Liver (tissue), 8 donors: ENCODE measurements at regions not wholly inside any gene's neighbourhood (a gene's known extent, or its start where the extent isn't known, plus 50 kb on each side); places are given as distances from the start of the nearest gene placed in this dataset.

ENCODE experiments used
- DNase-seq: peaks from one replicate; pipeline ENCODE4 v3.0.0-alpha.2; 2017; ENCODE audit warnings: low spot score
- H3K27ac ChIP-seq, 2 donors: one replicate each; pipeline ENCODE4 v1.7.0; 2013; ENCODE audit warnings: inconsistent platforms in 2 of 2, low read length in 2 of 2, control low read depth in 1 of 2, low read depth in 1 of 2, mild to moderate bottlenecking in 1 of 2
- H3K27me3 ChIP-seq, 4 donors: one replicate each; pipeline versions ENCODE4 v1.6.1 to v1.7.0; 2013; ENCODE audit warnings: low read length in 3 of 4, inconsistent platforms in 1 of 4, mild to moderate bottlenecking in 1 of 4, moderate library complexity in 1 of 4; ENCODE audit not compliant: control insufficient read depth in 4 of 4, insufficient read depth in 4 of 4
- H3K36me3 ChIP-seq, 4 donors: one replicate each; pipeline versions ENCODE4 v1.6.1 to v1.7.0; 2013; ENCODE audit warnings: low read length in 3 of 4, mild to moderate bottlenecking in 3 of 4, low read depth in 1 of 4, moderate library complexity in 1 of 4; ENCODE audit not compliant: control insufficient read depth in 4 of 4, insufficient read depth in 3 of 4
- H3K4me1 ChIP-seq, 4 donors: one replicate each; pipeline versions ENCODE4 v1.6.1 to v1.7.0; 2013; ENCODE audit warnings: low read length in 3 of 4, mild to moderate bottlenecking in 3 of 4, moderate library complexity in 1 of 4; ENCODE audit not compliant: control insufficient read depth in 4 of 4, insufficient read depth in 4 of 4
- H3K4me3 ChIP-seq, 3 donors: one replicate each; pipeline versions ENCODE4 v1.6.1 to v1.7.0; 2013; ENCODE audit warnings: low read length in 3 of 3, control low read depth in 1 of 3, low read depth in 1 of 3, mild to moderate bottlenecking in 1 of 3
- H3K9ac ChIP-seq, 2 donors: one replicate each; pipeline ENCODE4 v1.7.0; 2013; ENCODE audit warnings: low read length in 2 of 2, mild to moderate bottlenecking in 2 of 2, moderate library complexity in 2 of 2, control low read depth in 1 of 2, low read depth in 1 of 2
- H3K9me3 ChIP-seq, 4 donors: one replicate each; pipeline versions ENCODE4 v1.6.1 to v1.7.0; 2013; ENCODE audit warnings: low read length in 3 of 4; ENCODE audit not compliant: control insufficient read depth in 4 of 4
- FOXA1 ChIP-seq: IDR thresholded peaks from 2 replicates; pipeline ENCODE4 v1.6.1; 2016; ENCODE audit warnings: antibody characterized with exemption
- FOXA2 ChIP-seq: IDR thresholded peaks from 2 replicates; pipeline ENCODE4 v1.6.1; 2016; ENCODE audit warnings: antibody characterized with exemption
- GABPA ChIP-seq, 2 donors: IDR thresholded peaks in 1 of 2; conservative IDR thresholded peaks in 1 of 2; 2 replicates each; pipeline ENCODE4 v1.6.1; 2016; ENCODE audit warnings: antibody characterized with exemption in 2 of 2, mild to moderate bottlenecking in 1 of 2, moderate library complexity in 1 of 2
- HNF4A ChIP-seq, 2 donors: conservative IDR thresholded peaks; 2 replicates each; pipeline ENCODE4 v1.6.1; 2016; ENCODE audit warnings: antibody characterized with exemption in 2 of 2, mild to moderate bottlenecking in 2 of 2
- HNF4G ChIP-seq: IDR thresholded peaks from 2 replicates; pipeline ENCODE4 v1.6.1; 2016; ENCODE audit warnings: antibody characterized with exemption
- JUND ChIP-seq, 2 donors: IDR thresholded peaks; 2 replicates each; pipeline ENCODE4 v1.6.1; 2016; ENCODE audit warnings: antibody characterized with exemption in 2 of 2
- NR2F2 ChIP-seq: IDR thresholded peaks from 2 replicates; pipeline ENCODE4 v1.6.1; 2016; ENCODE audit warnings: antibody characterized with exemption
- RAD21 ChIP-seq, 2 donors: IDR thresholded peaks; 2 replicates each; pipeline ENCODE4 v1.6.1; 2016; ENCODE audit warnings: antibody characterized with exemption in 2 of 2, mild to moderate bottlenecking in 2 of 2
- TAF1 ChIP-seq: conservative IDR thresholded peaks from 2 replicates; pipeline ENCODE4 v1.6.1; 2016; ENCODE audit warnings: antibody characterized with exemption, mild to moderate bottlenecking
- YY1 ChIP-seq: IDR thresholded peaks from 2 replicates; pipeline ENCODE4 v1.6.1; 2016; ENCODE audit warnings: antibody characterized with exemption, mild to moderate bottlenecking
- WGBS: extraction: QIAGEN DNeasy Blood & Tissue Kit; methylation state at CpG from one replicate; pipeline ENCODE4 v1.1.7; 2013; 5-methylcytosine and 5-hydroxymethylcytosine counted together
- TF ChIP-seq, protein P1 (sequence below): fragments of 150-350 bp; IDR thresholded peaks from 2 replicates; pipeline ENCODE4 v1.5.1; 2017; ENCODE audit warnings: improper control_type of control experiment, low read depth, low read length; ENCODE audit not compliant: missing input control
- TF ChIP-seq, protein P2 (sequence below): IDR thresholded peaks from 2 replicates; pipeline ENCODE4 v1.6.1; 2016; ENCODE audit warnings: antibody characterized with exemption
- donor health status: healthy.
- donor health status: healthy.
- donor health status: healthy.
- donor health status: healthy.
- donor health status: healthy.

DNA sequence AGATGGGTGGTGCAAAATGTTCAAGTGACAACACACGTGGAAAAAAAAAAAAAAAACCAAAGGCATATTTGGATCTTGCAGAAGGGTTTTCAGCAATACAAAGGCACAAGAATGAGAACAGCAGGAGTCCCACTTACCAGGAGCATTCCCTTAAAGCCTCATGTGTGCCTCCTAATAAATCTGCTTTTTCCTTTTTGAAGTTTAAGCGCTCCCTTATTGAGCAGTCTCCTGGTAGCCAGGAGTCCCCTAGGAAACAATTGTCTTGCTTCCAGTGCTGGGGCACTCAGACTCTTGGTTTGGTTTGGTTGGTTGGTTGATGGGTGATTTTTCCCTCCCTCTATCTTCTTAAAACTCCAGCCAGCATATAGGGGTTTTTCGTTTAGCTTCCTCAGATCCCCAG lies 321.8 kb upstream of the NFE2L3 start:
- H3K9me3 ChIP-seq, result no peaks in the 10 kb centered on the region
- H3K4me3 ChIP-seq, result no peak overlapping the region
- H3K27ac ChIP-seq, result no peak overlapping the region
- H3K36me3 ChIP-seq, result no peaks in the 10 kb centered on the region
- WGBS, result 80% methylated on average over 3 of the region's 3 CpGs
- H3K4me1 ChIP-seq, result no peaks in the 10 kb centered on the region
- H3K9ac ChIP-seq, result no peak overlapping the region
- H3K27me3 ChIP-seq, result no peaks in the 10 kb centered on the region
- TF ChIP-seq GABPA (IDR thresholded peaks at IDR 0.05 in 1 of 2, conservative IDR thresholded peaks at IDR 0.05 in 1 of 2) (no peak), YY1 (no peak), HNF4G (no peak), NR2F2 (no peak), TAF1 (no peak)
- no peak for DNase-seq

GRCh38 chr7:25831062-25831691 lies 320.8 kb upstream of the NFE2L3 start:
- no peak overlapping the region for H3K27ac ChIP-seq

GRCh38 chr7:25831831-25832411 lies 320.1 kb upstream of the NFE2L3 start:
- TF ChIP-seq, protein P1, sequence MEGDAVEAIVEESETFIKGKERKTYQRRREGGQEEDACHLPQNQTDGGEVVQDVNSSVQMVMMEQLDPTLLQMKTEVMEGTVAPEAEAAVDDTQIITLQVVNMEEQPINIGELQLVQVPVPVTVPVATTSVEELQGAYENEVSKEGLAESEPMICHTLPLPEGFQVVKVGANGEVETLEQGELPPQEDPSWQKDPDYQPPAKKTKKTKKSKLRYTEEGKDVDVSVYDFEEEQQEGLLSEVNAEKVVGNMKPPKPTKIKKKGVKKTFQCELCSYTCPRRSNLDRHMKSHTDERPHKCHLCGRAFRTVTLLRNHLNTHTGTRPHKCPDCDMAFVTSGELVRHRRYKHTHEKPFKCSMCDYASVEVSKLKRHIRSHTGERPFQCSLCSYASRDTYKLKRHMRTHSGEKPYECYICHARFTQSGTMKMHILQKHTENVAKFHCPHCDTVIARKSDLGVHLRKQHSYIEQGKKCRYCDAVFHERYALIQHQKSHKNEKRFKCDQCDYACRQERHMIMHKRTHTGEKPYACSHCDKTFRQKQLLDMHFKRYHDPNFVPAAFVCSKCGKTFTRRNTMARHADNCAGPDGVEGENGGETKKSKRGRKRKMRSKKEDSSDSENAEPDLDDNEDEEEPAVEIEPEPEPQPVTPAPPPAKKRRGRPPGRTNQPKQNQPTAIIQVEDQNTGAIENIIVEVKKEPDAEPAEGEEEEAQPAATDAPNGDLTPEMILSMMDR, result no peak
- TF ChIP-seq FOXA1 (no peak), RAD21 (IDR thresholded peaks at IDR 0.05) (no peak), NR2F2 (no peak), FOXA2 (no peak), YY1 (no peak), HNF4A (conservative IDR thresholded peaks at IDR 0.05) (no peak)
- Histone ChIP-seq H3K27ac (no peak overlapping the region), H3K36me3 (no peaks in the 10 kb centered on the region), H3K27me3 (no peaks in the 10 kb centered on the region), H3K4me1 (no peaks in the 10 kb centered on the region), H3K9ac (no peak overlapping the region), H3K4me3 (no peak overlapping the region), H3K9me3 (no peaks in the 10 kb centered on the region)
- 34% methylated on average over 8 of the region's 8 CpGs for WGBS
- DNase-seq, result no peak

More at GRCh38 chr7:25831062-25831691, 320.8 kb upstream of the NFE2L3 start:
- DNase-seq, result no peak
- H3K9me3 ChIP-seq, result no peaks in the 10 kb centered on the region
- H3K4me3 ChIP-seq, result no peak overlapping the region
- TF ChIP-seq JUND (IDR thresholded peaks at IDR 0.05) (no peak), HNF4G (no peak)
- H3K27me3 ChIP-seq, result no peaks in the 10 kb centered on the region
- H3K9ac ChIP-seq, result no peak overlapping the region
- no peaks in the 10 kb centered on the region for H3K4me1 ChIP-seq
- WGBS, result 58% methylated on average over 6 of the region's 6 CpGs
- no peaks in the 10 kb centered on the region for H3K36me3 ChIP-seq

DNA sequence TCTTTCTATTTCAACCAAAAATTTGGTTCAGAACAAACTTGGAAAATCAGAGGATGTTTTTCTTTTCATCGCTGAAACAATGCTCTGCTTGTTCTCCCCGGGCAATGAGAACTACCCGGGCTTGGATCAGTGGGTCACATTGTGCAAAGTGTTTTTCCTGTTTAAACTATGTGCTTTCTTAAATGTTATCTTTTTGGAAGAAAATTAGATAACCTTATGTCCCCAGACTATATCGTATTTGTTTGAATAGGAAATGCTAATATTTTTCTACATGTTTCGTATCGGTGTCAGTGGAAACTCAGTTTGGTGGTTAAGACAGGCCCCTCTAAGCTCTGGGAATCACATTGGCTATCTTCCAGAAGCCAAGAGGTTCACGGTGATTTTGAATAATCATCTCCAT lies 319.5 kb upstream of the NFE2L3 start:
- WGBS, result 48% methylated on average over 7 of the region's 7 CpGs
- H3K9me3 ChIP-seq, result no peaks in the 10 kb centered on the region
- H3K27me3 ChIP-seq, result no peaks in the 10 kb centered on the region
- no peak overlapping the region for H3K27ac ChIP-seq
- no peak overlapping the region for H3K4me3 ChIP-seq
- DNase-seq, result no peak
- TF ChIP-seq, protein P2, sequence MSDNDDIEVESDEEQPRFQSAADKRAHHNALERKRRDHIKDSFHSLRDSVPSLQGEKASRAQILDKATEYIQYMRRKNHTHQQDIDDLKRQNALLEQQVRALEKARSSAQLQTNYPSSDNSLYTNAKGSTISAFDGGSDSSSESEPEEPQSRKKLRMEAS, result no peak
- peak; percentile 85 for TF ChIP-seq NR2F2
- H3K9ac ChIP-seq, result no peak overlapping the region
- H3K36me3 ChIP-seq, result no peaks in the 10 kb centered on the region
- no peaks in the 10 kb centered on the region for H3K4me1 ChIP-seq
